HepG2 (cell line): ENCODE measurements at regions not wholly inside any gene's neighbourhood (a gene's known extent, or its start where the extent isn't known, plus 50 kb on each side); places are given as distances from the start of the nearest gene placed in this dataset.

Experiments
- ATAC-seq: fragments of 200-7000 bp; cut with Tn5 transposase; 3 replicates; pipeline ENCODE4 v1.9.1; 2020; ENCODE audit warnings: mild to moderate bottlenecking, moderate library complexity
- BruUV-seq: library from RNA; stranded (reverse); fragments of 400-500 nt; replicated peaks from 2 replicates; lab custom pipeline; 2021; lab: Mats Ljungman, UMichigan
- CTCF ChIA-PET: fragments of 300-600 bp; formaldehyde crosslinking; extraction: SDS; loops from one replicate; lab custom pipeline; 2021; ENCODE audit warnings: low total read pairs, inconsistent platforms, low intra/inter-chr PET ratio; lab: Yijun Ruan, JAX
- POLR2A ChIA-PET: fragments of 350-600 bp; sonication (Branson Sonifier 250); formaldehyde crosslinking; loops from one replicate; lab custom pipeline; 2020; ENCODE audit warnings: antibody characterized with exemption, inconsistent platforms; lab: Yijun Ruan, JAX
- DNase-seq: peaks from one replicate; pipeline ENCODE4 v3.0.0-alpha.2; 2015; ENCODE audit warnings: low spot score
- FAIRE-seq: peaks from 3 replicates; lab custom pipeline; 2011; peaks lifted over from hg19 to GRCh38; lab: Jason Lieb, UNC
- H2AFZ ChIP-seq: one replicate; pipeline ENCODE4 v1.6.1; 2011; ENCODE audit warnings: low read length, inconsistent platforms
- H3K27ac ChIP-seq: fragments of 300-600 bp; 3 replicates; pipeline ENCODE4 v1.8.0; 2011; ENCODE audit warnings: mixed run types, mild to moderate bottlenecking, mixed read lengths, low read length, inconsistent platforms; ENCODE audit not compliant: insufficient read depth; ENCODE audit errors: extremely low read length
- H3K27me3 ChIP-seq, 2 experiments: fragments of 200-600 bp in 1 of 2; 2 replicates in 1 of 2; 3 replicates in 1 of 2; pipeline versions ENCODE4 v1.6.0 to v1.8.0; 2011; ENCODE audit warnings: low read length in 2 of 2, mild to moderate bottlenecking in 2 of 2, moderate library complexity in 2 of 2, inconsistent platforms in 1 of 2; ENCODE audit not compliant: insufficient read depth in 2 of 2, control insufficient read depth in 1 of 2
- H3K36me3 ChIP-seq, 2 experiments: fragments of 200-600 bp in 1 of 2; replicated peaks in 1 of 2; 2 replicates in 1 of 2; 3 replicates in 1 of 2; pipeline versions ENCODE4 v1.5.1 to v1.8.0; 2011; ENCODE audit warnings: low read length in 2 of 2, inconsistent platforms in 1 of 2; ENCODE audit not compliant: insufficient read depth in 2 of 2, control insufficient read depth in 1 of 2
- H3K4me1 ChIP-seq: 2 replicates; pipeline ENCODE4 v1.5.1; 2012; ENCODE audit warnings: low read length, inconsistent platforms; ENCODE audit not compliant: insufficient read depth
- H3K4me2 ChIP-seq: 2 replicates; pipeline ENCODE4 v1.6.0; 2011; ENCODE audit warnings: low read depth, low read length, inconsistent platforms
- H3K4me3 ChIP-seq, 3 experiments: fragments of 200-600 bp in 1 of 3; sonication (generic), shearing (Covaris generic) in 1 of 3; replicated peaks in 1 of 3; 2 replicates each; pipeline ENCODE4 v1.5.1; 2011 to 2016; ENCODE audit warnings: low read length in 3 of 3, inconsistent platforms in 2 of 3, low read depth in 2 of 3, mild to moderate bottlenecking in 2 of 3, control low read depth in 1 of 3, mixed read lengths in 1 of 3; ENCODE audit not compliant: insufficient read depth in 1 of 3
- H3K79me2 ChIP-seq: one replicate; pipeline ENCODE4 v1.6.1; 2011; ENCODE audit warnings: low read length, inconsistent platforms; ENCODE audit not compliant: insufficient read depth
- H3K9ac ChIP-seq: 2 replicates; pipeline ENCODE4 v1.6.0; 2011; ENCODE audit warnings: mild to moderate bottlenecking, low read depth, low read length, inconsistent platforms; ENCODE audit not compliant: insufficient read depth
- H3K9me3 ChIP-seq: 2 replicates; pipeline ENCODE4 v1.5.1; 2012; ENCODE audit warnings: mild to moderate bottlenecking, low read length
- H4K20me1 ChIP-seq: 2 replicates; pipeline ENCODE4 v1.6.0; 2011; ENCODE audit warnings: inconsistent platforms, mild to moderate bottlenecking, low read length, moderate library complexity; ENCODE audit not compliant: insufficient read depth
- AHR ChIP-seq: IDR thresholded peaks from 2 replicates; pipeline ENCODE4 v1.6.1; 2018; ENCODE audit warnings: missing genetic modification reagents, missing compliant biosample characterization
- AKAP8 ChIP-seq: sonication (generic); formaldehyde crosslinking; IDR thresholded peaks from 2 replicates; pipeline ENCODE4 v1.5.1; 2020; ENCODE audit warnings: mild to moderate bottlenecking, missing genetic modification reagents
- CBX2 ChIP-seq, 2 experiments: fragments of 200-600 bp in 1 of 2; sonication (generic); formaldehyde crosslinking in 1 of 2; IDR thresholded peaks; 2 replicates each; pipeline versions ENCODE4 v1.7.0 to v1.8.1; 2018 to 2022; ENCODE audit warnings: low read depth in 2 of 2, low read length in 1 of 2, mild to moderate bottlenecking in 1 of 2, missing genetic modification reagents in 1 of 2
- ELF1 ChIP-seq: sonication (generic); formaldehyde crosslinking; IDR thresholded peaks from 2 replicates; pipeline ENCODE4 v1.4.0; 2020; ENCODE audit warnings: missing genetic modification reagents
- HOXD1 ChIP-seq: sonication (generic); formaldehyde crosslinking; IDR thresholded peaks from 2 replicates; pipeline ENCODE4 v1.5.0; 2020; ENCODE audit warnings: missing genetic modification reagents
- TARDBP ChIP-seq: sonication (generic); formaldehyde crosslinking; IDR thresholded peaks from 2 replicates; pipeline ENCODE4 v1.8.0; 2022; ENCODE audit warnings: mild to moderate bottlenecking, missing genetic modification reagents
- ZNF326 ChIP-seq: sonication (generic); formaldehyde crosslinking; IDR thresholded peaks from 2 replicates; pipeline ENCODE4 v1.4.0; 2020; ENCODE audit warnings: missing genetic modification reagents, borderline replicate concordance
- ZNF34 ChIP-seq: sonication (generic); formaldehyde crosslinking; IDR thresholded peaks from 2 replicates; pipeline ENCODE4 v1.4.0; 2020; ENCODE audit warnings: mild to moderate bottlenecking, missing genetic modification reagents, borderline replicate concordance
- ZNF383 ChIP-seq: sonication (generic); formaldehyde crosslinking; IDR thresholded peaks from 2 replicates; pipeline ENCODE4 v1.4.0; 2020; ENCODE audit warnings: missing genetic modification reagents, mild to moderate bottlenecking, borderline replicate concordance
- ZNF768 ChIP-seq: sonication (generic); formaldehyde crosslinking; IDR thresholded peaks from 2 replicates; pipeline ENCODE4 v1.4.0; 2020; ENCODE audit warnings: missing genetic modification reagents
- WGBS: methylation state at CpG from one replicate; pipeline ENCODE4 v1.1.6; 2017; ENCODE audit warnings: low lambda C conversion rate; 5-methylcytosine and 5-hydroxymethylcytosine counted together
- in situ Hi-C: cut with HindIII; loops from 2 replicates; pipeline ENCODE4 v1.10.0; 2017; ENCODE audit warnings: low pct_unique_long_range_greater_than_20kb; ENCODE audit not compliant: extremely low pct_ligation_motif_present
- intact Hi-C: fragments of 100-400 bp; cut with micrococcal nuclease; formaldehyde crosslinking; loops from one replicate; pipeline ENCODE4 v1.10.0; 2022; ENCODE audit not compliant: unreplicated experiment
- TF ChIP-seq, protein P1 (sequence below): sonication (generic); formaldehyde crosslinking; IDR thresholded peaks from 2 replicates; pipeline ENCODE4 v1.4.0; 2020; ENCODE audit warnings: missing genetic modification reagents, borderline replicate concordance
- TF ChIP-seq, protein P2 (sequence below): sonication (generic); formaldehyde crosslinking; IDR thresholded peaks from 2 replicates; pipeline ENCODE4 v1.5.0; 2020; ENCODE audit warnings: mild to moderate bottlenecking, missing genetic modification reagents
- TF ChIP-seq, protein P3 (sequence below): sonication (generic); formaldehyde crosslinking; IDR thresholded peaks from 2 replicates; pipeline ENCODE4 v1.4.0; 2020; ENCODE audit warnings: mild to moderate bottlenecking, low read depth, missing genetic modification reagents
- TF ChIP-seq, protein P4 (sequence below): sonication (generic); formaldehyde crosslinking; IDR thresholded peaks from 2 replicates; pipeline ENCODE4 v1.4.0; 2020; ENCODE audit warnings: mild to moderate bottlenecking, low read depth, missing genetic modification reagents
- TF ChIP-seq, protein P5 (sequence below): sonication (generic); formaldehyde crosslinking; IDR thresholded peaks from 2 replicates; pipeline ENCODE4 v1.5.1; 2020; ENCODE audit warnings: missing genetic modification reagents, mild to moderate bottlenecking, borderline replicate concordance

DNA sequence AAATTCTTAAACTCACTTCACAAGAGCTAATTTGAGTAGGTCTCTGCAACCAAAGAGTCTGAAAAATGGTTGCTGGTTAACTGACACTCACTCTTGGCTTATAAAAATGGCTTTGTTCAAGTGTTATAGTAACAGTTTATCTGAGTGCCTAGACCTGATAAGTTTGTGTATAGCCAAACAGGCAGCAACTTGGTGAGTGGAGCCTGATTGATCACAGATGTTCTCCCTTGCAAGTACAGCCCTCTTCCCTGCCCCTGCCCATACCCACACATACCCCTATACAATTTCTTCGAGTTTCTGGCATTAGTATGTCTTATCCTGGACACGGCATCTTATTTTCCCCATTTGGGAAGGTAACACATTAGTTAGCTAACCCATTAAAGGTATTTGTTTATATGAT is 149.5 kb downstream of the SLC16A9 start (continued):
- TF ChIP-seq, protein P1, sequence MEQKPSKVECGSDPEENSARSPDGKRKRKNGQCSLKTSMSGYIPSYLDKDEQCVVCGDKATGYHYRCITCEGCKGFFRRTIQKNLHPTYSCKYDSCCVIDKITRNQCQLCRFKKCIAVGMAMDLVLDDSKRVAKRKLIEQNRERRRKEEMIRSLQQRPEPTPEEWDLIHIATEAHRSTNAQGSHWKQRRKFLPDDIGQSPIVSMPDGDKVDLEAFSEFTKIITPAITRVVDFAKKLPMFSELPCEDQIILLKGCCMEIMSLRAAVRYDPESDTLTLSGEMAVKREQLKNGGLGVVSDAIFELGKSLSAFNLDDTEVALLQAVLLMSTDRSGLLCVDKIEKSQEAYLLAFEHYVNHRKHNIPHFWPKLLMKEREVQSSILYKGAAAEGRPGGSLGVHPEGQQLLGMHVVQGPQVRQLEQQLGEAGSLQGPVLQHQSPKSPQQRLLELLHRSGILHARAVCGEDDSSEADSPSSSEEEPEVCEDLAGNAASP, result no peak
- TF ChIP-seq ZNF768 (CRISPR knock-in tag) (no peak), ZNF383 (CRISPR knock-in tag) (no peak), ZNF34 (no peak), HOXD1 (CRISPR knock-in tag) (no peak), ELF1 (CRISPR knock-in tag) (no peak)
- TF ChIP-seq, protein P2, sequence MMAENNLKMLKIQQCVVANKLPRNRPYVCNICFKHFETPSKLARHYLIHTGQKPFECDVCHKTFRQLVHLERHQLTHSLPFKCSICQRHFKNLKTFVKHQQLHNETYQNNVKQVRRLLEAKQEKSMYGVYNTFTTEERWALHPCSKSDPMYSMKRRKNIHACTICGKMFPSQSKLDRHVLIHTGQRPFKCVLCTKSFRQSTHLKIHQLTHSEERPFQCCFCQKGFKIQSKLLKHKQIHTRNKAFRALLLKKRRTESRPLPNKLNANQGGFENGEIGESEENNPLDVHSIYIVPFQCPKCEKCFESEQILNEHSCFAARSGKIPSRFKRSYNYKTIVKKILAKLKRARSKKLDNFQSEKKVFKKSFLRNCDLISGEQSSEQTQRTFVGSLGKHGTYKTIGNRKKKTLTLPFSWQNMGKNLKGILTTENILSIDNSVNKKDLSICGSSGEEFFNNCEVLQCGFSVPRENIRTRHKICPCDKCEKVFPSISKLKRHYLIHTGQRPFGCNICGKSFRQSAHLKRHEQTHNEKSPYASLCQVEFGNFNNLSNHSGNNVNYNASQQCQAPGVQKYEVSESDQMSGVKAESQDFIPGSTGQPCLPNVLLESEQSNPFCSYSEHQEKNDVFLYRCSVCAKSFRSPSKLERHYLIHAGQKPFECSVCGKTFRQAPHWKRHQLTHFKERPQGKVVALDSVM (CRISPR knock-in tag), result no peak
- TF ChIP-seq, protein P3, sequence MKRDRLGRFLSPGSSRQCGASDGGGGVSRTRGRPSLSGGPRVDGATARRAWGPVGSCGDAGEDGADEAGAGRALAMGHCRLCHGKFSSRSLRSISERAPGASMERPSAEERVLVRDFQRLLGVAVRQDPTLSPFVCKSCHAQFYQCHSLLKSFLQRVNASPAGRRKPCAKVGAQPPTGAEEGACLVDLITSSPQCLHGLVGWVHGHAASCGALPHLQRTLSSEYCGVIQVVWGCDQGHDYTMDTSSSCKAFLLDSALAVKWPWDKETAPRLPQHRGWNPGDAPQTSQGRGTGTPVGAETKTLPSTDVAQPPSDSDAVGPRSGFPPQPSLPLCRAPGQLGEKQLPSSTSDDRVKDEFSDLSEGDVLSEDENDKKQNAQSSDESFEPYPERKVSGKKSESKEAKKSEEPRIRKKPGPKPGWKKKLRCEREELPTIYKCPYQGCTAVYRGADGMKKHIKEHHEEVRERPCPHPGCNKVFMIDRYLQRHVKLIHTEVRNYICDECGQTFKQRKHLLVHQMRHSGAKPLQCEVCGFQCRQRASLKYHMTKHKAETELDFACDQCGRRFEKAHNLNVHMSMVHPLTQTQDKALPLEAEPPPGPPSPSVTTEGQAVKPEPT, result no peak

DNA sequence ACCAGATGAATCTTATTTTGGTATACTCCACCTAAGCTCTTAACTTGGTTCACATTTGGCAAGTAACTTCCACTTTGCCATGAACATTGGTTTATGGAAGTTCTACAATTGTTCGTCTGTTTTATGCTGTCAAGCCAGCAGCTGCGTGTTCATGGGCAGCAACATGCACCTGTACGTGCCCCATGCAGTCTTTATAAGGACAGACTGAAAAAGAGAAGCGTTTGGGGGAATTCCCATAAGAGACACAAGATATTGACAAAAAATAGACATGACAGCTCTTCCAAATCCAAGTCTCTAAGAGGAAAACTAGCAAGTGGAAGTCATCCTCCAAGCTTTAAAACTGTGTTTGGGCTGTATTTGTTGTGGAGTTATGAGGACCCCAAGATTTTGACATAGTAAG is 151.6 kb downstream of the SLC16A9 start:
- Histone ChIP-seq H2AFZ (no peak overlapping the region), H3K36me3 (no peaks in the 10 kb centered on the region), H3K4me1 (no peaks in the 10 kb centered on the region), H4K20me1 (no peaks in the 10 kb centered on the region), H3K27me3 (no peaks in the 10 kb centered on the region), H3K9ac (no peak overlapping the region), H3K27ac (no peak overlapping the region), H3K9me3 (no peaks in the 10 kb centered on the region), H3K4me3 (no peak overlapping the region), H3K79me2 (no peaks in the 10 kb centered on the region), H3K4me2 (no peak overlapping the region)
- intact Hi-C loops, result no loop called here
- no TSS peak for BruUV-seq
- ChIA-PET CTCF (no interaction called here), POLR2A (no interaction called here)
- DNase-seq (no peak), ATAC-seq (no peak), FAIRE-seq (no peak)
- TF ChIP-seq CBX2 (IDR thresholded peaks at IDR 0.05; ENCODE audit: low read depth, low read length), result no peak
- no peak for TF ChIP-seq CBX2 (CRISPR knock-in tag; IDR thresholded peaks at IDR 0.05; ENCODE audit: low read depth)
- TF ChIP-seq, protein P4, sequence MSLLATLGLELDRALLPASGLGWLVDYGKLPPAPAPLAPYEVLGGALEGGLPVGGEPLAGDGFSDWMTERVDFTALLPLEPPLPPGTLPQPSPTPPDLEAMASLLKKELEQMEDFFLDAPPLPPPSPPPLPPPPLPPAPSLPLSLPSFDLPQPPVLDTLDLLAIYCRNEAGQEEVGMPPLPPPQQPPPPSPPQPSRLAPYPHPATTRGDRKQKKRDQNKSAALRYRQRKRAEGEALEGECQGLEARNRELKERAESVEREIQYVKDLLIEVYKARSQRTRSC (CRISPR knock-in tag), result no peak
- TF ChIP-seq TARDBP (CRISPR knock-in tag), result no peak
- TF ChIP-seq, protein P5, sequence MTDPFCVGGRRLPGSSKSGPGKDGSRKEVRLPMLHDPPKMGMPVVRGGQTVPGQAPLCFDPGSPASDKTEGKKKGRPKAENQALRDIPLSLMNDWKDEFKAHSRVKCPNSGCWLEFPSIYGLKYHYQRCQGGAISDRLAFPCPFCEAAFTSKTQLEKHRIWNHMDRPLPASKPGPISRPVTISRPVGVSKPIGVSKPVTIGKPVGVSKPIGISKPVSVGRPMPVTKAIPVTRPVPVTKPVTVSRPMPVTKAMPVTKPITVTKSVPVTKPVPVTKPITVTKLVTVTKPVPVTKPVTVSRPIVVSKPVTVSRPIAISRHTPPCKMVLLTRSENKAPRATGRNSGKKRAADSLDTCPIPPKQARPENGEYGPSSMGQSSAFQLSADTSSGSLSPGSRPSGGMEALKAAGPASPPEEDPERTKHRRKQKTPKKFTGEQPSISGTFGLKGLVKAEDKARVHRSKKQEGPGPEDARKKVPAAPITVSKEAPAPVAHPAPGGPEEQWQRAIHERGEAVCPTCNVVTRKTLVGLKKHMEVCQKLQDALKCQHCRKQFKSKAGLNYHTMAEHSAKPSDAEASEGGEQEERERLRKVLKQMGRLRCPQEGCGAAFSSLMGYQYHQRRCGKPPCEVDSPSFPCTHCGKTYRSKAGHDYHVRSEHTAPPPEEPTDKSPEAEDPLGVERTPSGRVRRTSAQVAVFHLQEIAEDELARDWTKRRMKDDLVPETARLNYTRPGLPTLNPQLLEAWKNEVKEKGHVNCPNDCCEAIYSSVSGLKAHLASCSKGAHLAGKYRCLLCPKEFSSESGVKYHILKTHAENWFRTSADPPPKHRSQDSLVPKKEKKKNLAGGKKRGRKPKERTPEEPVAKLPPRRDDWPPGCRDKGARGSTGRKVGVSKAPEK (CRISPR knock-in tag), result no peak
- no peak for TF ChIP-seq AKAP8 (CRISPR knock-in tag)
- TF ChIP-seq AHR (CRISPR knock-in tag), result no peak
- no peak for TF ChIP-seq ZNF326 (CRISPR knock-in tag)
- WGBS, result 1% methylated on average over 4 of the region's 4 CpGs
- in situ Hi-C loops, result no loop called here
